ENCODE measurements at regions not wholly inside any gene's neighbourhood (a gene's known extent, or its start where the extent isn't known, plus 50 kb on each side); places are given as distances from the start of the nearest gene placed in this dataset.

DNA sequence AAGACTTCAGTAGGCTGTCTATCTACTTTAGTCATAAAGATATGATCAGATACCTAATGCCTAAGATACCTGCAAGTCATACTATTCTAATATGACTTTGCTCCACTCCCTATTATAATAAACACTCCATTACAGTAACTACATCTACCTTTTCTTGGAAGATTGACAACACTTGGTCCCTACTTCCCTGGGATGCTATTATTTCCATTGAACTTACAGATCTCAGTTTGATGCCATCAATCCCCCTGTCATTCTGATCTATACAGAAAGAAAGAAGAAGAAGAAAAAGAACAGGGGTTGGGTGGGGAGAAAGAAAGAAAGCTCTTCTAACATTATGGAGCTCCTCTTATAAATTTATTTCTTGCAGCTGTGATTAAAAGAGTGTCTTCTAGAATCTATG, 889.1 kb upstream of the NRXN1 start:
- H3K9ac ChIP-seq (ENCODE audit: low read length), result no peak overlapping the region
- H3K9me3 ChIP-seq (replicated peaks; ENCODE audit: insufficient read depth, low read length), result no peaks in the 10 kb centered on the region
- H3K27ac ChIP-seq (ENCODE audit: low read length), result no peak overlapping the region
- no peaks in the 10 kb centered on the region for H3K79me2 ChIP-seq (ENCODE audit: low read length)
- H3K27me3 ChIP-seq (replicated peaks; ENCODE audit: insufficient read depth, low read length), result no peaks in the 10 kb centered on the region
- TF ChIP-seq EZH2 (optimal IDR thresholded peaks at IDR 0.05; ENCODE audit: low read depth, low read length) (no peak), EZH2phosphoT487 (IDR thresholded peaks at IDR 0.05; ENCODE audit: low read length) (no peak), CTCF (IDR thresholded peaks at IDR 0.05; ENCODE audit: low read length) (no peak)
- no peaks in the 10 kb centered on the region for H3K4me1 ChIP-seq (ENCODE audit: low read length)
- H4K20me1 ChIP-seq (ENCODE audit: insufficient read depth, low read length), result no peaks in the 10 kb centered on the region
- H3K4me2 ChIP-seq (ENCODE audit: low read depth, low read length), result no peak overlapping the region
- no peak overlapping the region for H3K4me3 ChIP-seq (ENCODE audit: low read length)
- no peaks in the 10 kb centered on the region for H3K9me2 ChIP-seq (replicated peaks; ENCODE audit: insufficient read depth, low read length)
- no peak overlapping the region for H2AFZ ChIP-seq (ENCODE audit: low read length)
- no peaks in the 10 kb centered on the region for H3F3A ChIP-seq (ENCODE audit: insufficient read depth, low read length)
- no peak for DNase-seq
- H3K36me3 ChIP-seq (replicated peaks; ENCODE audit: insufficient read depth, low read length), result no peaks in the 10 kb centered on the region

DNA sequence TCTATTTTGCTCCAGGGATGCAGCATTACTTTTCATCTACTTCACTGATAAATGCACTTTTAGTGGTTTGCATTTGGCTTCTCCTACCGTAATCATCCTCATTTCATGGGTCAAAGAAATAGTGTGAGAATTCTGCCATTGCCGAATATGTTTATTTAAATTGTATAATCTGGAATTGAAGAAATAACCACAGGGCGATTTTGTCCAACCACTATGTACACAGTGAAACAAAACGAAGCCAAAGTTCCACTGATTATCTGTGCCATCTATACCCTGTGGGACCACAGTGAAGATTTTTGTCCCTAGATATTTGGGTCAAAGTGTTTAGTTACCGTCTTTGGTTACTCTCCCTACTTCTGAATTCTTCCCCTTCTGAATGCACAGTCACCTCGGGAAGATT, 888.6 kb upstream of the NRXN1 start:
- H3K79me2 ChIP-seq (ENCODE audit: low read length), result no peaks in the 10 kb centered on the region
- no peak overlapping the region for H3K27ac ChIP-seq (ENCODE audit: low read length)
- TF ChIP-seq EZH2phosphoT487 (IDR thresholded peaks at IDR 0.05; ENCODE audit: low read length) (no peak), CTCF (IDR thresholded peaks at IDR 0.05; ENCODE audit: low read length) (no peak), EZH2 (optimal IDR thresholded peaks at IDR 0.05; ENCODE audit: low read depth, low read length) (no peak)
- H3K27me3 ChIP-seq (replicated peaks; ENCODE audit: insufficient read depth, low read length), result no peaks in the 10 kb centered on the region
- H2AFZ ChIP-seq (ENCODE audit: low read length), result no peak overlapping the region
- H4K20me1 ChIP-seq (ENCODE audit: insufficient read depth, low read length), result no peaks in the 10 kb centered on the region
- H3F3A ChIP-seq (ENCODE audit: insufficient read depth, low read length), result no peaks in the 10 kb centered on the region
- no peak overlapping the region for H3K9ac ChIP-seq (ENCODE audit: low read length)
- no peaks in the 10 kb centered on the region for H3K36me3 ChIP-seq (replicated peaks; ENCODE audit: insufficient read depth, low read length)
- no peaks in the 10 kb centered on the region for H3K4me1 ChIP-seq (ENCODE audit: low read length)
- H3K9me2 ChIP-seq (replicated peaks; ENCODE audit: insufficient read depth, low read length), result no peaks in the 10 kb centered on the region
- H3K9me3 ChIP-seq (replicated peaks; ENCODE audit: insufficient read depth, low read length), result no peaks in the 10 kb centered on the region
- H3K4me2 ChIP-seq (ENCODE audit: low read depth, low read length), result no peak overlapping the region
- H3K4me3 ChIP-seq (ENCODE audit: low read length), result no peak overlapping the region
- no peak for DNase-seq

GRCh38 chr2:51919395-51919794, 887.5 kb upstream of the NRXN1 start:
- H3K36me3 ChIP-seq (replicated peaks; ENCODE audit: insufficient read depth, low read length), result no peaks in the 10 kb centered on the region
- H3K4me3 ChIP-seq (ENCODE audit: low read length), result no peak overlapping the region
- H3K4me2 ChIP-seq (ENCODE audit: low read depth, low read length), result no peak overlapping the region
- TF ChIP-seq CTCF (IDR thresholded peaks at IDR 0.05; ENCODE audit: low read length) (no peak), EZH2 (optimal IDR thresholded peaks at IDR 0.05; ENCODE audit: low read depth, low read length) (no peak), EZH2phosphoT487 (IDR thresholded peaks at IDR 0.05; ENCODE audit: low read length) (no peak)
- no peak for DNase-seq
- H3K9ac ChIP-seq (ENCODE audit: low read length), result no peak overlapping the region
- H4K20me1 ChIP-seq (ENCODE audit: insufficient read depth, low read length), result no peaks in the 10 kb centered on the region
- H3K9me2 ChIP-seq (replicated peaks; ENCODE audit: insufficient read depth, low read length), result no peaks in the 10 kb centered on the region
- no peak overlapping the region for H2AFZ ChIP-seq (ENCODE audit: low read length)
- H3K9me3 ChIP-seq (replicated peaks; ENCODE audit: insufficient read depth, low read length), result no peaks in the 10 kb centered on the region
- no peak overlapping the region for H3K27ac ChIP-seq (ENCODE audit: low read length)
- no peaks in the 10 kb centered on the region for H3K79me2 ChIP-seq (ENCODE audit: low read length)
- H3K27me3 ChIP-seq (replicated peaks; ENCODE audit: insufficient read depth, low read length), result no peaks in the 10 kb centered on the region
- no peaks in the 10 kb centered on the region for H3K4me1 ChIP-seq (ENCODE audit: low read length)
- no peaks in the 10 kb centered on the region for H3F3A ChIP-seq (ENCODE audit: insufficient read depth, low read length)
